GM10266 (cell line): ENCODE measurements at regions not wholly inside any gene's neighbourhood (a gene's known extent, or its start where the extent isn't known, plus 50 kb on each side); places are given as distances from the start of the nearest gene placed in this dataset.
A peak's percentile ranks its signal among the peaks of the same experiment; 100 is the strongest.

Experiments used
- DNase-seq: peaks from one replicate; pipeline ENCODE4 v3.0.0; 2012; ENCODE audit errors: extremely low spot score
- TF ChIP-seq, protein P1 (sequence below): IDR thresholded peaks from 2 replicates; pipeline ENCODE4 v1.5.1; 2012; ENCODE audit warnings: mild to moderate bottlenecking, low read depth; ENCODE audit not compliant: control insufficient read depth, insufficient read depth; ENCODE audit errors: missing control alignments

GRCh38 chr6:145352382-145353080, 382.8 kb downstream of the EPM2A start:
- DNase-seq: no peak
- TF ChIP-seq, protein P1, sequence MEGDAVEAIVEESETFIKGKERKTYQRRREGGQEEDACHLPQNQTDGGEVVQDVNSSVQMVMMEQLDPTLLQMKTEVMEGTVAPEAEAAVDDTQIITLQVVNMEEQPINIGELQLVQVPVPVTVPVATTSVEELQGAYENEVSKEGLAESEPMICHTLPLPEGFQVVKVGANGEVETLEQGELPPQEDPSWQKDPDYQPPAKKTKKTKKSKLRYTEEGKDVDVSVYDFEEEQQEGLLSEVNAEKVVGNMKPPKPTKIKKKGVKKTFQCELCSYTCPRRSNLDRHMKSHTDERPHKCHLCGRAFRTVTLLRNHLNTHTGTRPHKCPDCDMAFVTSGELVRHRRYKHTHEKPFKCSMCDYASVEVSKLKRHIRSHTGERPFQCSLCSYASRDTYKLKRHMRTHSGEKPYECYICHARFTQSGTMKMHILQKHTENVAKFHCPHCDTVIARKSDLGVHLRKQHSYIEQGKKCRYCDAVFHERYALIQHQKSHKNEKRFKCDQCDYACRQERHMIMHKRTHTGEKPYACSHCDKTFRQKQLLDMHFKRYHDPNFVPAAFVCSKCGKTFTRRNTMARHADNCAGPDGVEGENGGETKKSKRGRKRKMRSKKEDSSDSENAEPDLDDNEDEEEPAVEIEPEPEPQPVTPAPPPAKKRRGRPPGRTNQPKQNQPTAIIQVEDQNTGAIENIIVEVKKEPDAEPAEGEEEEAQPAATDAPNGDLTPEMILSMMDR: no peak

GRCh38 chr6:145360865-145361264, 374.5 kb downstream of the EPM2A start:
- TF ChIP-seq, protein P1: no peak
- no peak for DNase-seq

- no peak for DNase-seq
- TF ChIP-seq, protein P1: no peak
Observed at GRCh38 chr6:145367149-145367548, 368.2 kb downstream of the EPM2A start.

DNA sequence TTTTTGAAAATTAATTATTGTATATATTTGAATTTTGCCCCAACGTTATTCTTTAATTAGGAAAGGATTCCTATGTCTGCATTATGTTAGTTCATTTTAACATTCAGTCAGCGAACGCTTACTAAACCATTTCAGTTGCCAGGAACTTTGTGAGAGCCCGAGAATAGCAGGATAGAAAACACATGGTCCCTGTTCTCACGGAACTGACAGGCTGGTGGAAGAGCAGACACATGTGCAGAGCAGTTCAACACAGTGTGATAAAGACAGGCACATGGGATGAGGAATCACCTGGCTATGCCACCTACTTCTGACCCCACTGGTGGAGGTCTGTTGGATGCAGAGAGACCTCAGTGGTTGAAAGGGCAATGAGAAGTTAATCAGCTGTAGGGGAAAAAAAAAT, 367.2 kb downstream of the EPM2A start:
- DNase-seq: no peak
- TF ChIP-seq, protein P1: no peak

DNA sequence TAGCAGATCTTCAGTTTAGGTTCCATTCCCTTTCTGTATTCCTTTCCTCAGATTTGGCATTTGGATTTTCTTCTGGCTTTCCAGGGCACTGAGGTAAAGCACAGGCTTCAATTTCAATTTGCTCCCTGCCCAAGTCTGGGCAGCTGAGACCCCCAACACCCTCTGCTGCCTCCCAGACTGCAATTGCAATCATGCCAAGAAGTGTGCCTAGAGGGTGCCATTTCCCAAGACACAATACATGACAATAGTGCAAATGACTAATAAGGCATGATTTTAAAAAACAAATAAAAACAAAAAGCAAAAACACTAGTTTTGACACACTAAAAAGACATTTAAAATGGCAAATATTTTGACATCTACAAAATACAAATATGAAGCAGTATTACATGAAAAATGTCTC, 364.8 kb downstream of the EPM2A start:
- DNase-seq: no peak
- TF ChIP-seq, protein P1: no peak

- DNase-seq: peak; percentile 47
- TF ChIP-seq, protein P1: no peak
Observed at GRCh38 chr6:145372671-145373151, 362.6 kb downstream of the EPM2A start.

DNA sequence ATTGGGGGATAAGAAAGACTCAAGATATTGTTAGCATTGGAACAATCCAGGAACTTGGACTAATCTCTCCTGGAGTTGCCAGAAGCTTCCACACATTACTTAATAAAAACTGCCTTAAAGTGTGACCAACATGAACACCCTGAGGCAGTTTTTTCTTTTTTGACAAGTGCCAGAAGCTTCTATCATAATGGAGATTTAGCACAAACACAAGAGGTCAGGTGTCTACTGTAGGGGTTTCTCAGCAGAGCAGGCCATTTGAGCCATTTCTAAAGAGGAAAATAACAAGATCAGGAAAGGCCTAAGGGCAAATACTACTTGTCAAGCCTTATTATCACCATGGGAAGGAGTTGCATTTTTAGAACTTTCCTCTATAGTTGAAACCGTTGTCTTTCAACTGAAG, 361.5 kb downstream of the EPM2A start:
- TF ChIP-seq, protein P1: no peak
- DNase-seq: no peak
